ENCODE measurements at regions not wholly inside any gene's neighbourhood (a gene's known extent, or its start where the extent isn't known, plus 50 kb on each side); places are given as distances from the start of the nearest gene placed in this dataset.

DNA sequence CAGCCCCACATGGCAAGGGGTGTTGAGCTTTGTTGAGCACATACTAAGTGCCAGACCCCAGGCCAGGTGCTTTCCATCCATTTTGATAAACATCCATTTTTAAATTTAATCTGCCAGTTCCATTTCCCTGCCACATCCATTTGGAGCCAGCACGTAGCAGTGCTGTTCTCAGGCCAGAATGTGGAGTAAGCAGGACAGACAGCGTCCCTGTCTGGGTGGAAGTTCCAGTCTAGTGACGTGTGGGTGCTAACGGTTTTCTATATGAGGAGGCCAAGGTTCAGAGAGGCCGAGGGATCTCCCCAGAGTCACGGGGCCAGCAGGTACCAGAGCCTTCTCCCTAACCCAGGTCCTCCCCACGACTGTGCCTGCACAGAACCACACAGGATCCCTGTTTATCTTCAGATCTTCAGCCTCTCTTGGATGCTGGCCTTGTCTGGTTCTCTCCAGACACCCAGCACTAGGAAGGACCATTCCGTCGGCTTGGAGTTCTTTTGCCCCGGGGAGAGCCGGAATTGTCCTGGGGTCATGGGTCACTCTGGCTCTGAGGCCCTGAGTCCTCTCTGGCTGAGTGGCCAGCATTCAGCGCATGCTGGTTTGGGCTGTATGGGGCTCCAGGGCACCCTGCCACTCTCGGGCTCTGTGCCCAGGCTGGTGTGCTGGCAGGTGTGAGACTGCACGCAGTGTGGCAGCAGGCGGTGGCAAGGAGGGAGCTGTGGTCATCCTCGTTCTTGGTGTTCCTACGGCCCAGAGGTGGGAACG is 63.6 kb upstream of the PPARA start:
- no peak for DNase-seq (ENCODE audit: extremely low read depth, low read depth, low spot score)

DNA sequence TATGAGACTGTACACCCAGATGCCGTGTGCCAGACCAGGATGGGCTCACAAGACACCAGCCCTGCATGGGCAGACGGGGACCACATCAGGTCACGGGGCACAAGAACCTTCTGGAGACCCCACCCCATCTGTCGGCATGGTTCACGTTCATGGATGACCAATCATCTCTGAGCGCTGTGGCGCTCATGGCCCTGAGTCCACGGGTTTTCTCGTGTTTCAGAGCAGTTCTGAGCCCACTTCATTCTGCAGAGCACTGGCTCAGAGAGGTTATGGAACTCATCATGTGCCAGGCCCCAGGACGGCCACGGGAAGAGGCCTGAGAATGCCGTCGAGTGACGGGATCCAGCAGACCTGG is 63.0 kb upstream of the PPARA start:
- DNase-seq (ENCODE audit: extremely low read depth, low read depth, low spot score), result no peak

DNA sequence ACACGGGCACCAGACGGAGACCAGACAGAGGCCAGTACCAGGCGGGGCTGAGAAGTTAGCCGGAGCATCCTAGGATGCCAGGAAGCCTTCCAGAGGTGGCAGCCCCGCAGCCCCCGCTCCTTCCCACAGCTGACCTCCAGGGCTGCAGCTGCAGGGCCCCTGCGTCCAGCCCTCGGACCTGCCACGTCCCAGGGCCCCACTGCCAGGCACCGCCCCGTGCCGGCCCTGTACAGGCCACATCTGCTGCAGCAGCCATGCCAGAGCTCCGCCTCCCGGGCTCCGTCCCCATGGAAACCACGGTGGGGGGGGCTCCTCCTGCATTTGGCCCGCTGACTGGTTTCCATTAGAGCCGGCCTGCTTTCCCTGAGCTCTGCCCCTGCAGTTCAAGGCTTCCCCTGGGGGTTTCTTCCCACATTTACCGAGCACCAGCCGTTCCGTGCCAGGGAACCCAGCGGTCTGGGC is 62.5 kb upstream of the PPARA start:
- no peak for DNase-seq (ENCODE audit: extremely low read depth, low read depth, low spot score)

DNA sequence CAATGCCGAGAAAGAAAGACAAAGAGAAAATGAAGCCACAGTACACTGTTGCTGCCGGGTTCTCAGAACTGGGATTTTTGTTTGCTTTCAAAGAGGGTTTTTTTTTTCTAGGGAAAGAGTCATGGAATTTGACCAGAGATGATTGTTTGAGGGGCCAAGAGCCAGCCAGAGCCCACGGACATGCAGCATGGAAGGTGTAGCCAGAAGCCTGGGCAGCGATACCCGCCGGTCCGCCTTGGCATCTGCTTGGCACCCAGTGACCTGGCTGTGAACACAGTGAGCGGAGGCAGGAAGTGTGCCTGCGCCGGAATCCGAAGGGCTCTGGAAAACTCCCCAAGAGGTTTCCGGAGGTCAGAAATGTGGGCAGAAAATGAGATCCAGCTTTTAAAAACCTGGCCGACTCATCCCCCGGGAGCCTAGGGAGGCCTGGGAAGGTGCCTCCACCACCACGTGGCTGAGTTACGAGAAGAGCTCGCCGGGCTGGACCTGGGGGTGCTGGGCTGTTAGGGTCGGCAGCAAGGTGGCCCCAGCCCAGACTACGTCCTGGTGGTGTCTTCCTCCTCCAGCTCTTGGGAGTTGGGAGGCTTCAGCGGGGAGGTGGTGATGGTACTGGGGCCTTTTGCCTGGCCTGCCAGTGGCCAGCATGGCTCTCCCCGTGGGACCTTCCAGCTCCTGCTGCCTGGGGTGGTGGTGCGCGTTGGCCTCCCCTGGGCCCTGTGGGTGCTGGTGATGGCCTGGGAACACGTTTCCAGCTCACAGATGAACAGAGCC is 61.6 kb upstream of the PPARA start:
- no peak for DNase-seq (ENCODE audit: extremely low read depth, low read depth, low spot score)

DNA sequence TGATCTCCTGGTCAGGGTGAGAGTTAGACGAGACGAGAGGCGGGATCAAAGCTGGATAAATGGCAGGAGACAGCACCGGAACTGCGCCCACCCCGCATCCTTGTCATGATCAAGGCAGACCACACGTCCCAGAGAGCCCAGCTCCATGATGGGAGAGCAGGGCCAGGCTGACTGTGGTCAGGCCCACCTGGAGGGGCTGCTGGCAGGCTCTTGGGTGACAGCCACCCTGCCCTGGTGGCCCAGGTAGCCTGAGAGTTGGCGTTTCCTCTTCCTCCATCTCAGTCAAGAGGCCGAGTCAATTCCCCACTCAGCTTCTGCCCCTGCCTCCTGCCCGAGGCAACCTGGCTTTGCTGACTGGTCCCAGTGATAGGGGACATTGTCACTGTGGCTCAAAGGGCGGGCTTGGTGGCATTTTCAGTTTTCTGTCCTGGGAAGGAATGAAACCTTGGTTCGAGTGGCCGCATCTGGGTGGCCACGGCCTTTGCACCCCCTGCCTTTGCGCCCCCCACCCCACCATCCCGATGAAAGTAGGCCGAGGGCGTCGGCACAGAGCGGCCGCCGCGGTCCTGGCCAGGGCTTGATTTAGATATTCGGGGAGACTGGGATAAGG is 60.8 kb upstream of the PPARA start:
- DNase-seq (ENCODE audit: extremely low read depth, low read depth, low spot score), result no peak

DNA sequence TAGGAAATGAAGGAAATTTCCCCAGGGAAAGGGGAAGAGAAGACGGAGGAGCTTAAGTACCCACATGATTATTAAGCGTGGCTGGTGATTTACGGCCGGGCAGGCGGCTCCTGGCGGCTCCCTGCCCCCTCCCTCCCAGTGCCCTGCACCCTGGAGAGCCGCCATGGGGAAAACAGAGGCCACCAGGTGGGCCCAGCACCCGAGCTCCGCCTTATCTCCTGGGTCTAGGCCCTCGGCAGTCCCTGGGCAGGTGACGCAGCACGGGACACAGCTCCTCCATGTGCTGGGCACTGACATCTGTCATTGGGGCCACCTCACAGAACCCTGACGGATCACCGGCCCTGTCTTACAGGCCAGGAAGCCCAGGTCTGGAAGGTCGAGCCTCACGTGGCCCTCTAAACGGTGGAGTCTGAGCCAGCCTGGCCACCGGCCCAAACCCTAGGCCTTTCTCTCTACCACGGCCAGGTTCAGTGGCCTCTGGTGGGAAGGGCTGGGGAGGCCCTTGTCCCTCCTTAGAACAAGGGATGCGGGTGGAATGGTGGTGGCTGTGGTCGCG is 60.2 kb upstream of the PPARA start:
- DNase-seq (ENCODE audit: extremely low read depth, low read depth, low spot score), result no peak

DNA sequence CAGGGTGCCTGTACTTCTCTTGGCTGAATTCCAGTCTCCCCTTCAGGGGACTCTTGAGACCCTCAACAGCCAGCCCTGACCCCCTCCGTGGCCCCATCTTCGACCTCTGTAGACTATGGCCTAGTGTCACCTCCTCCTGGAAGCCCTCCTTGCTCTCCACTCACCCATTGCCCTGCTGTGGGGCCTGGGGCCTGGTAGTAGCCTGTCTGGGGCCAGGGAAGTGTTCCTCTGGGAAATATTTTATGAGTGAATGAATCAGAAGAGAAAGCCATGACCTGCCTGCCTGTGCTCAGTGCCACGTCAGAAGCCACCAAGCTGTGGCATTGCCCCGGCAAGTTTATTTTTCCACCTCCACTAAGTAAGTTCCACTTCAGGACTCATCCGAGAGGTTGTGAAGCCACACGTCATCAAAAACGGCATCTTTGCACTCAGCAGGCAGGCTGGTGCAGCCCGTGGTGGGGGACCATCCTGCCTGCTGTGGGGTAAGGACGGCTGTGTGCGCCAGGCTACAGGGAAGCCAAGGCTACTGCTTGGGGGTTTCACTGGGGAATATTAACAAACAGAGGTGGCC is 59.6 kb upstream of the PPARA start:
- DNase-seq (ENCODE audit: extremely low read depth, low read depth, low spot score), result no peak

DNA sequence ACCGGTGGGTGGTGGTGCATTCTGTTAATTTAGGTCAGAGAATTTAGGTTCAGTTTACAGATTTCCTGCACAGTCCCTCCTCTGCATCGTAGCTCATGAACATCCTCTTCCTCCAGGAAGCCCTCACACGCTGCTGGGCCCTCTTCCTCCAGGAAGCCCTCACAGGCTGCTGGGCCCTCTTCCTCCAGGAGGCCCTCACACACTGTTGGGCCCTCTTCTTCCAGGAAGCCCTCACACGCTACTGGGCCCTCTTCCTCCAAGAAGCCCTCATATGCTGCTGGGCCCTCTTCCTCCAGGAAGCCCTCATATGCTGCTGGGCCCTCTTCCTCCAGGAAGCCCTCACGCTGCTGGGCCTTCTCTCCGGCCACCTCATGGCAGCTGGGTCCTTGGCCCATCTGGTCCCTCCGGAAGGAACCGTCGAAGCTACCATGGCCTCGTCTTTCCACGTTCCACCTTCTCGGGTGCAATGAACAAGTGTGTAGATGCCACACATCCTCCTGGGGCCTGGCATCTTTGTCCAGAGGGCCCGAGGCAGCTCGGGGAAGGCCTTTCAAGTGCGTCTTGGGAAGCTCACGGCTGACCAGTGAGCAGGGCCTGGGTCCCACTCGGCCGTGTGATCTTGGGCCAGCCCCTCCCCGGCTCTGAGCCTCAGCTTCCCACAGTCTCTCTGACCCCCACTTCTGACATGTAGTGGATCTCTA is 58.9 kb upstream of the PPARA start:
- DNase-seq (ENCODE audit: extremely low read depth, low read depth, low spot score), result no peak

DNA sequence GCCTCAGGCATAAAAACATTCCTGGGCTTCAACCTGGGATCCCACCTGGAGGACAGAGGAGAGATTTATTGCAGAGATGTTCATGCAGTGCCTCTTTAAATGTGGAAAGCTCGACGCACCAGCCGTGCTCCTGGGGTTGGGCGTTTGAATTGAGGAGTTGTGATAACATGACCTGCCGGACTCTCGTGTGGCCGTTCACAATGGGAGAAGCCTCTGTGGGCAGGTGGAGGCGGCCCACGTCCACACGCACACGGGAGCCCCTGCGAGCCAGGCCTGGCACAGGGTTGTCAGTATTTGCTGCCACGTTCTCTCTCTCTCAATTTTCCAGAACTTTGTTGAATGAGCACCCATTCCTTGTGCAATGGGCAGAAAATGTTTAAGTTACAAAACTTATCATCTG is 58.3 kb upstream of the PPARA start:
- DNase-seq (ENCODE audit: extremely low read depth, low read depth, low spot score), result no peak

DNA sequence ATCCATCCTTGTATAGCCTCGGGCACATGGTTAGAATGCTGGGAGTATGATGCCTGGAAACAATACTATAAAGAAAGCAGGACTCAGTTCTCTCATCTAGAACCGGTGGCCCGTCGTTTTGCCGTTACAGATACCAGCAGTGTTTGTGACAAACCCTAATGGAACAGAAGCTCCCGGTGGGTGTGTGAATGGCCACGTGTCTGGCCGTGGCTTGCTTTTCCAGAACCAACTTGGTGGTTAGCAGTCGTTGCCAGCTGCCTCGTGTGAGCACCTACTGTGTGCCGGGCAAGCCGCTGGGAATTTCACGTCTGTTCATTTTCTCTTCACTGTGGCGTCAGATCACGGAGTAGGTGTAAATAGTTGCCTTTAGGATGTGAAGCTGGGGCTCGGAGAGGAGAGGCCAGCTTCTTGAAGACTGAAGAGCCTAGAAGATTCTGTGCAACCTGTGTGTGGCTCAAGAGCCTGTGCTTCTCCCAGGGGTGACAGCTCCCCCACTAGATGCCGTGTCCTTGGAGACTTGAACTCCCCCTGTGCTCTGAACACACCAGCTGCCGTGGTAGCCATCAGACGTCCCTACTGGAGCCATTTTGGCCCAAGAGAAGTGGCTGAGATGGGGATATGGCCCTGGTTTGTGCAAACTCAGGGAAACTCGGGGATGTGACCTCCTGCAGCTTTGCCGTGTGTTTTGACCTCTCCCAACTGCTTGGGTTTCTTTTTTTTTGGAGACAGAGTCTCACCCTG is 57.5 kb upstream of the PPARA start:
- no peak for DNase-seq (ENCODE audit: extremely low read depth, low read depth, low spot score)

DNA sequence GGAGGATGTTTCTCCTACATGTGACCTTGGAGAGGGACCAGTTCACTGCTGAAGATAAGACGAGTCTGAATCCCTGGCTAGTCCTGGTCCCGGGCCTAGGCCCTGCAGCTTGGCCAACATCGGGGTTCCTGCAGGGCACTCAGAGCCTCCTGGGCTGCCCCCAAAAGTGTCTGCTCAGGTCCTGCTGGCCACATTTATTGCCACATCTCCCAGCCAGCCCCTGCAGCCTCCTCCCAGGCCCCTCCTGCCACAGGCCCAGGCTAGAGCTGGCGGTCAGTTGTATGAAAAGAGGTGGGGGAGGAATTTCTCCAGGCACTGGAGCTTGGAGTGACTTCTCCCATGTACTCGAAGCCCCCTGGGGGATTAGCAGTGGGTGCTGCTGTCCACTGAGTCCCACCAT is 56.5 kb upstream of the PPARA start:
- DNase-seq (ENCODE audit: extremely low read depth, low read depth, low spot score), result no peak

DNA sequence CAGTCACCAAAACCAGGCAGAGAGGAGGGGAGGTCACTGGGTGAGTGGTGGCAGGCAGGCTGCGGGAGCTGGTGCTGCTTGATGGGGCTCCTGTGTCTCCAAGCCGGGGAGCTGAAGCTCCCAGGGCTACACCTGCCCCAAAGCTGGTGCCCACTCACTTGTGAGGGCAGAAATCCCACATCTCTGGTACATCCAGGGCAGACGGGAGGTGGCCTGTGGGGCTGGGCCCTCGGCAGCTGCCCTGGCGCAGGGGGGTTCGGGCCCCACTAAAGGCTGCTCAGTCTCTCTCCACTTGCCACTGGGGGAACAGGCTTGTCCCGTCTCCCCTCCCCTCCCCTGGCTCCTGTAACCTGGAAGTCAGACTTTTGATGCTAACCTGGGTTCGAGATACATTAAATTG is 55.6 kb upstream of the PPARA start:
- no peak for DNase-seq (ENCODE audit: extremely low read depth, low read depth, low spot score)

DNA sequence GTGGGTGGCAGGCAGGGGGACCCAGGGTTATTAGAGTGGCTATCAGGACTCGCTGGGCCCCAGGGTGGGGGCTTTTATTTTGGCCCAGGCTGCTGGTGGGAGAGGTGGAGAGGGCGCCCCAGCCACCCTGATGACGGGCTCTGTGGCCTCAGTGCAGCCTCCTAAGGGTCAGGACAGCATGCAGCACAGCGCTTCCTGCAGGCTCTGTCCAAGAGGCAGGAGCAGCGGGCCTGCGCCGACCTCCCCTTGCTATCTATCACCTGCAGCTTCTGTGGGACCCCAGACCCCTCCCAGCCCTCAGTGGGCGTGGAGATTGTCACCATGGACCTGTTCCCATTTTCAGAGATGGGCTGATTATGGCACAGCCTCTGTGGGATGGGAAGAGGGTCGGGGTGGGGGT is 54.3 kb upstream of the PPARA start:
- DNase-seq (ENCODE audit: extremely low read depth, low read depth, low spot score), result no peak

DNA sequence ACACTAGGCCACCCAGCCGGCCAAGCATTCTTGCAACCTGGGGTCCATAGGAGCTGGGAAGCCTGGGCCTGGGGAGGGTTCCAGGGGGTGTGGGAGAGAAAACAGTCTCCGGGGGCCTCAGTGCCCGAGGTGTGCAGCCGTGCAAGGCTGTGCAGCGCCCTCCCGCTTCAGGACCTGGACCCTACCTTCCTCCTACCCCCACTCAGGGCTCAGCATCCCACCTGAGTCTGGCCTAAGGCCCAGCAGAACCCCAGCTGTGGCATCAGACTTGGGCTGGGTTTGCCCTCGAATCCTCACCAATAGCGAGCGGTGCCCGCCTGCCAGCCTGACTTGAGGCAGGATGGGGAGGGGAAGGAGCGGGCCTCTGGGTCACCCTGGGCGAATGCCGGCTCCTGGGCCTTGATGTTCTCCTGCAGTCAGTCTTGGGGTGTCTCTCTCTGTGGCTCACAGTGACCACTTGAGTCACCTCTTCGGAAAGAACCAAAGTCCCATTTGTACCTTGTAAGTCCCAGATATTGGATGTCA is 53.6 kb upstream of the PPARA start:
- DNase-seq (ENCODE audit: extremely low read depth, low read depth, low spot score), result no peak

DNA sequence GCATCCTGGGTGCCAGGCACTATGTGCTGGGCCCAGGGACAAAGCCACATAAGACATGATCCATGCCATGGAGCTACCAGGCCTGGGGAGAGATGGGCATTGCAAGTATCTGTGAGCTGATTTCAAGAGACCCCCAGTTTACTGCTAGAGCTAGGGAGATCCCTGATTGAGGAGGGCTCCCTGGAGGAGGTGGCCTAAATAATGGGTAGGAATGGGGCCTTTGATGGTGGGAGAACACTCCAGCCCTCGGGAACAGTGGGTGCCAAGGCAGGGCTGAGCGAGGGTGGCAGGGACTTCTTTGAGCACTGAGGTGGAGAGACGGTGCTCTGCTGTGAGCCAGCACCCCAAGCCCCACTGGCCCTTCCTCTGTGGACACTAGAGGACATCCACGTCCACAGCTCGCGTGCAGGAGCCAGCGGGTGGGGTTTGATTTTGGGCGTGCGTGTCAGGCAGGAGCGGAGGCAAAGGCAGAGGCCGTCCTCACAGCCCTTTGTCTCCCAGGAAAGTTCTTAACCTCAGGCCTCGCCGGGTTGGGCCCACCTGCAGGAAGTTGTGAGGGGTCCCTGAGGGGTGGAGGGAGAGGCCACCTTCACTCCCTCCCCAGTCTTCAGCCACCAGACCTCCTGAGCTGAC is 52.9 kb upstream of the PPARA start:
- DNase-seq (ENCODE audit: extremely low read depth, low read depth, low spot score), result no peak

DNA sequence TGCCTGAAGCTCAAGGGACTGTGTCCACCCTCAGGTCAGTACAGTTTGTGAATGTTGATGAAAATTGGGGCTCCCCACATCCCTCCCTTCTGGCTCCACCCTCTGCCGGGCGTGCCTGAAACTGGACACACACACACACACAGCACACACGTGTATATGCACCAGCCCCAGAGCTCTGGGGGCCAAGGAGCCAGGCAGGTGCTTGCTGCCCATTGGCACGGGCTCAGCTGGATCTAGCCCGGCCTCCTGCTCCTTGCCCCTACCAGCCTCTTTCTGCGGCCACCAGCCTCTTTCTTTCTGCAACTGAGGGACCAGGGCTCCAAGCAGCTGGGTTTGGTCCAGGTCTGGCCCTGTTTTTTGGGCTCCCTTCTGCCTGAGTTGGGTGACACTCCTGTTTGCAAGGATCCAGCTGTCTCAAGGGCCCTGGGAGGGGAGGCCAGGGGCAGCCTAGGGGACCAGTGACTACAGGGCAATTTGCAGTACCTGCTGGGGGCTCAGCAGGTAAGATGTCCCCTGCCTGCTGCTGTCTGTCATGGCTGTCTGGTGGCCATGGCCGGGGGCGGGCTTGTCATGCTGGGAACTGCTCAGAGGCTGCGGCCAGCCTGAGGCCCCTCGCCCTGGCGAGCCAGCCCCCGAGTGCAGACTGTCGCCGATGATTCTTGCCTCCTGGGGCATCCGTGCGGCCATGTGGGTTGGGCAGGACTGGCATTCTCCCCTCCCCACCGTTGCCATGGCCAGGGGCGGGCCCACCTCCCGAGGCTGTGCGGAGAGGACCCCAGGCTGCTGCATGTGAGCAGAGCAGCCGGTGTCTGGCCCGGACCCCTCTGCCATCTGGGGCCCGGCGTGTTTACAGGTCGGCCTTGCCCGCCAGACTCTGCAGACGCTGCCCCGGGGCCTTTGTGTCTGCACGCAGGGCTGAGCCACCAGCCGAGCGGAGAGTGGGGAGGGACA is 51.5 kb upstream of the PPARA start:
- no peak for DNase-seq (ENCODE audit: extremely low read depth, low read depth, low spot score)

DNA sequence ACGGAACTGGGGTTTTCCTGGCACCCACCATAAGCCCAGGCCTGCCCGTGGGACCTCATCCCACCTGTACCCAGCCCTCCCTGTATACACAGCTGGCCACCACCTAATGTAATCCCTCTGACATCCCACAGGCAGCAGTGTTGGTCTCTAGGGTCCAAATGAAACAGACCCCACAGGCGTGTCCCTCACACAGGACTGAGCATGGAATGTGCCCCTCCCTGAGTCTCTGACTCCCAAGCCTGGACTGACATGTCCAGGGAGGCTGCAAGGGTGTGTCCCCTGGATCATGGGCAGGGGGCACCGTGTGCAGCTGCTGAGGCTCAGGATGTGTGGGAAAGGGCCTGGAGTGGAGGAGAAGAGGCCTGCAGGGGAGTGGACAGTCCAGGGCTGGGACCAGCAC is 50.6 kb upstream of the PPARA start:
- DNase-seq (ENCODE audit: extremely low read depth, low read depth, low spot score), result no peak

DNA sequence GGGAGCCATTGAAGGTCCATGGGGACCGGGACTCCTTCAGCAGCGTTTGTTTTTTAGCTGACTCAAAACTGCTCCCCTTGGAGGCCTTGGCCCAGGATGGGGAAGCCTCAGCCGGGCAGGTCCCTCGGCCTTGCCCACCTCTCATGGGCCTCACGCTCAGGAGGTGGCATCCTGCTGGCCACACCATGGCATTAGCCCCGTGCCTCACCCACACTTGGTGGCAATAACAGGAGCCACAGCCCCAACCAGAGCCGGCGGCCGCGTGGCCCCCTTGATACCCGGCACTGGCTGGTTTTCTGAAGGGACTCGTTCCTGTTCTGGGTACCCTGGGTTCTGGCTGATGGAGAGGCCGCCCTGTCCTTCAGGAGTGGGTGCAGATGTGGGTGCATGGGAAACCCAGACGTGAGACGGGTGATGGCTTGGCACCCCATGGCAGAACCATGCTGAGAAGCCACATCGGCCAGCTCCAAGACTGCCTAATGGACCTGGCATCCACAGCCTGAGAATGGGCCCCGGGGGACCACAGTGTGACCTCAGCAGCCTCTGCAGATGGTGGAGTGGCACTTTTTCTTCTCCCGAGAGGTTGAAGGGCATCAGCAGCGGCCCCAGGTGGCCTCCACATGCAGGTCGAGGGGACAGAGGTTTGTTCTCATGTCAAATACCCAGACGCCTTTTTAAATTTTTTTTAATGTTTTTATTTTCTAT is 49.8 kb upstream of the PPARA start:
- DNase-seq (ENCODE audit: extremely low read depth, low read depth, low spot score), result no peak
